ENCODE measurements at regions not wholly inside any gene's neighbourhood (a gene's known extent, or its start where the extent isn't known, plus 50 kb on each side); places are given as distances from the start of the nearest gene placed in this dataset.

DNA sequence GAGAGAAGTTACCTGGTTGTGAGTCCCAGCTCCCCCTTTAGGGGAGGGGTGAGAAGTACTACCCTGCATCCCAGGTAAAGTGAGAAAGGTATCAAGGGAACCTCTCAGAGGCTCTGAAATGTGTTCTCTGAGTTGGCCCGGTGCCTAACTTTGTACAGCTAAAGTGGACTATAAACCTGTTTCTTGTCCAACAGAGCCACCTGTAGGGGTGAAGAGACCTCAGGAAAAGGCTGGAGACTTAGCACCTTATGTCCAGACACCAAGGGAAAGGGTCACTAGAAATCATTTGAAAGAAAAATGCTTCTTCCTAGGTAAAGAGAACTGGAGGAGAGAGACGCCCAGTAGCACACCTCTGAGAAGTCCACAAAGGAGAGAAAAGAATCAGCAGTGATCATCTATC, 108.3 kb upstream of the KIF2A start:
- TF ChIP-seq, protein P1, sequence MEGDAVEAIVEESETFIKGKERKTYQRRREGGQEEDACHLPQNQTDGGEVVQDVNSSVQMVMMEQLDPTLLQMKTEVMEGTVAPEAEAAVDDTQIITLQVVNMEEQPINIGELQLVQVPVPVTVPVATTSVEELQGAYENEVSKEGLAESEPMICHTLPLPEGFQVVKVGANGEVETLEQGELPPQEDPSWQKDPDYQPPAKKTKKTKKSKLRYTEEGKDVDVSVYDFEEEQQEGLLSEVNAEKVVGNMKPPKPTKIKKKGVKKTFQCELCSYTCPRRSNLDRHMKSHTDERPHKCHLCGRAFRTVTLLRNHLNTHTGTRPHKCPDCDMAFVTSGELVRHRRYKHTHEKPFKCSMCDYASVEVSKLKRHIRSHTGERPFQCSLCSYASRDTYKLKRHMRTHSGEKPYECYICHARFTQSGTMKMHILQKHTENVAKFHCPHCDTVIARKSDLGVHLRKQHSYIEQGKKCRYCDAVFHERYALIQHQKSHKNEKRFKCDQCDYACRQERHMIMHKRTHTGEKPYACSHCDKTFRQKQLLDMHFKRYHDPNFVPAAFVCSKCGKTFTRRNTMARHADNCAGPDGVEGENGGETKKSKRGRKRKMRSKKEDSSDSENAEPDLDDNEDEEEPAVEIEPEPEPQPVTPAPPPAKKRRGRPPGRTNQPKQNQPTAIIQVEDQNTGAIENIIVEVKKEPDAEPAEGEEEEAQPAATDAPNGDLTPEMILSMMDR (IDR thresholded peaks at IDR 0.05; ENCODE audit: low read depth, low read length), result no peak
- no peak for TF ChIP-seq MYC (IDR thresholded peaks at IDR 0.05; ENCODE audit: low read depth, low read length)

All from NB4 (cell line).